ENCODE measurements at regions not wholly inside any gene's neighbourhood (a gene's known extent, or its start where the extent isn't known, plus 50 kb on each side); places are given as distances from the start of the nearest gene placed in this dataset.
A peak's percentile ranks its signal among the peaks of the same experiment; 100 is the strongest.

DNA sequence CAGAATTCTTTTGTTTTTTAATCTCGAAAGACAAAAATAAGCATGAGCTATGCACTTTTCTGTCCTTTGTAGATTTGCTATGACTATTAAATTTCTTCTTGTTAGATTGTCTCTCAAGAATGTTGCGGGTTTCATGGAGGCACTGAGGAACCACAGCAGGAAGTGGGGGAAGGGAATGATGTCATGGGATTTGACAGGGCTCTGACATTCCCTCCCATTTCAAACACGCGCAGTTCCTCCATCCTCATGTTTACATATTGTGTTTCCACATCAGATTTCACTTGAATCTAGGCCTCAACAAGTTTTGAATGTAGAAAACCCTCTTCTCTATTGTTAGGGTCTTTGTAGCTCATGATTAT is 154.8 kb downstream of the PALM2AKAP2 start:
- Histone ChIP-seq H3K4me3 (replicated peaks in 1 of 3; ENCODE audit: insufficient read depth in 1 of 3, low read depth in 2 of 3, low read length in 3 of 3) (no peak overlapping the region), H3K36me3 (replicated peaks in 1 of 2; ENCODE audit: control insufficient read depth in 1 of 2, insufficient read depth in 2 of 2, low read length in 2 of 2) (no peaks in the 10 kb centered on the region), H4K20me1 (ENCODE audit: insufficient read depth, low read length) (no peaks in the 10 kb centered on the region), H3K4me2 (ENCODE audit: low read depth, low read length) (no peak overlapping the region), H3K4me1 (ENCODE audit: insufficient read depth, low read length) (peaks cover 15% of the 10 kb centered on the region), H3K9ac (ENCODE audit: insufficient read depth, low read depth, low read length) (no peak overlapping the region), H2AFZ (ENCODE audit: low read length) (no peak overlapping the region), H3K27ac (ENCODE audit: extremely low read length, insufficient read depth, low read length) (no peak overlapping the region), H3K79me2 (ENCODE audit: insufficient read depth, low read length) (no peaks in the 10 kb centered on the region), H3K27me3 (ENCODE audit: control insufficient read depth in 1 of 2, insufficient read depth in 2 of 2, low read length in 2 of 2) (no peaks in the 10 kb centered on the region), H3K9me3 (ENCODE audit: low read length) (no peaks in the 10 kb centered on the region)
- intact Hi-C loops (cut with micrococcal nuclease; ENCODE audit: unreplicated experiment) (no loop called here), in situ Hi-C loops (cut with HindIII; ENCODE audit: extremely low pct_ligation_motif_present, low pct_unique_long_range_greater_than_20kb) (no loop called here)
- TF ChIP-seq ATF7 (IDR thresholded peaks at IDR 0.05) (peak; percentile 27; the same call in 1 of the 2 replicates), ATF7 (CRISPR knock-in tag; IDR thresholded peaks at IDR 0.05) (no peak), IKZF4 (CRISPR knock-in tag; IDR thresholded peaks at IDR 0.05; ENCODE audit: borderline replicate concordance, low read depth, not compliant biosample characterization) (no peak)
- ChIA-PET CTCF (ENCODE audit: low intra/inter-chr PET ratio, low total read pairs) (no interaction called here), POLR2A (no interaction called here)
- no TSS peak for BruUV-seq (replicated peaks)
- DNase-seq (ENCODE audit: low spot score) (no peak), ATAC-seq (no peak), FAIRE-seq (no peak)
- 62% methylated on average over 4 of the region's 4 CpGs for WGBS (ENCODE audit: low lambda C conversion rate)

GRCh38 chr9:109935406-109936087 is 155.5 kb downstream of the PALM2AKAP2 start:
- H3K4me2 ChIP-seq (ENCODE audit: low read depth, low read length) = no peak overlapping the region
- intact Hi-C loops (cut with micrococcal nuclease; ENCODE audit: unreplicated experiment) = no loop called here
- H3K27ac ChIP-seq (ENCODE audit: extremely low read length, insufficient read depth, low read length) = no peak overlapping the region
- no TSS peak for BruUV-seq (replicated peaks)
- H3K36me3 ChIP-seq (replicated peaks in 1 of 2; ENCODE audit: control insufficient read depth in 1 of 2, insufficient read depth in 2 of 2, low read length in 2 of 2) = no peaks in the 10 kb centered on the region
- in situ Hi-C loops (cut with HindIII; ENCODE audit: extremely low pct_ligation_motif_present, low pct_unique_long_range_greater_than_20kb) = no loop called here
- WGBS (ENCODE audit: low lambda C conversion rate) = 64% methylated on average over 1 of the region's 1 CpG
- no peaks in the 10 kb centered on the region for H3K79me2 ChIP-seq (ENCODE audit: insufficient read depth, low read length)
- H2AFZ ChIP-seq (ENCODE audit: low read length) = no peak overlapping the region
- FAIRE-seq = no peak
- POLR2A ChIA-PET = no interaction called here
- CTCF ChIA-PET (ENCODE audit: low intra/inter-chr PET ratio, low total read pairs) = no interaction called here
- H4K20me1 ChIP-seq (ENCODE audit: insufficient read depth, low read length) = no peaks in the 10 kb centered on the region
- H3K27me3 ChIP-seq (ENCODE audit: control insufficient read depth in 1 of 2, insufficient read depth in 2 of 2, low read length in 2 of 2) = no peaks in the 10 kb centered on the region
- H3K9ac ChIP-seq (ENCODE audit: insufficient read depth, low read depth, low read length) = no peak overlapping the region
- peaks cover 22% of the 10 kb centered on the region for H3K4me1 ChIP-seq (ENCODE audit: insufficient read depth, low read length)
- no peaks in the 10 kb centered on the region for H3K9me3 ChIP-seq (ENCODE audit: low read length)
- no peak overlapping the region for H3K4me3 ChIP-seq (replicated peaks in 1 of 3; ENCODE audit: insufficient read depth in 1 of 3, low read depth in 2 of 3, low read length in 3 of 3)
- DNase-seq (ENCODE audit: low spot score) = no peak
- ATAC-seq = no peak
- no peak for TF ChIP-seq ZNF879 (CRISPR knock-in tag; IDR thresholded peaks at IDR 0.05)
- TF ChIP-seq KLF9 (CRISPR knock-in tag; IDR thresholded peaks at IDR 0.05; ENCODE audit: low read depth) = no peak
- TF ChIP-seq, protein P1, sequence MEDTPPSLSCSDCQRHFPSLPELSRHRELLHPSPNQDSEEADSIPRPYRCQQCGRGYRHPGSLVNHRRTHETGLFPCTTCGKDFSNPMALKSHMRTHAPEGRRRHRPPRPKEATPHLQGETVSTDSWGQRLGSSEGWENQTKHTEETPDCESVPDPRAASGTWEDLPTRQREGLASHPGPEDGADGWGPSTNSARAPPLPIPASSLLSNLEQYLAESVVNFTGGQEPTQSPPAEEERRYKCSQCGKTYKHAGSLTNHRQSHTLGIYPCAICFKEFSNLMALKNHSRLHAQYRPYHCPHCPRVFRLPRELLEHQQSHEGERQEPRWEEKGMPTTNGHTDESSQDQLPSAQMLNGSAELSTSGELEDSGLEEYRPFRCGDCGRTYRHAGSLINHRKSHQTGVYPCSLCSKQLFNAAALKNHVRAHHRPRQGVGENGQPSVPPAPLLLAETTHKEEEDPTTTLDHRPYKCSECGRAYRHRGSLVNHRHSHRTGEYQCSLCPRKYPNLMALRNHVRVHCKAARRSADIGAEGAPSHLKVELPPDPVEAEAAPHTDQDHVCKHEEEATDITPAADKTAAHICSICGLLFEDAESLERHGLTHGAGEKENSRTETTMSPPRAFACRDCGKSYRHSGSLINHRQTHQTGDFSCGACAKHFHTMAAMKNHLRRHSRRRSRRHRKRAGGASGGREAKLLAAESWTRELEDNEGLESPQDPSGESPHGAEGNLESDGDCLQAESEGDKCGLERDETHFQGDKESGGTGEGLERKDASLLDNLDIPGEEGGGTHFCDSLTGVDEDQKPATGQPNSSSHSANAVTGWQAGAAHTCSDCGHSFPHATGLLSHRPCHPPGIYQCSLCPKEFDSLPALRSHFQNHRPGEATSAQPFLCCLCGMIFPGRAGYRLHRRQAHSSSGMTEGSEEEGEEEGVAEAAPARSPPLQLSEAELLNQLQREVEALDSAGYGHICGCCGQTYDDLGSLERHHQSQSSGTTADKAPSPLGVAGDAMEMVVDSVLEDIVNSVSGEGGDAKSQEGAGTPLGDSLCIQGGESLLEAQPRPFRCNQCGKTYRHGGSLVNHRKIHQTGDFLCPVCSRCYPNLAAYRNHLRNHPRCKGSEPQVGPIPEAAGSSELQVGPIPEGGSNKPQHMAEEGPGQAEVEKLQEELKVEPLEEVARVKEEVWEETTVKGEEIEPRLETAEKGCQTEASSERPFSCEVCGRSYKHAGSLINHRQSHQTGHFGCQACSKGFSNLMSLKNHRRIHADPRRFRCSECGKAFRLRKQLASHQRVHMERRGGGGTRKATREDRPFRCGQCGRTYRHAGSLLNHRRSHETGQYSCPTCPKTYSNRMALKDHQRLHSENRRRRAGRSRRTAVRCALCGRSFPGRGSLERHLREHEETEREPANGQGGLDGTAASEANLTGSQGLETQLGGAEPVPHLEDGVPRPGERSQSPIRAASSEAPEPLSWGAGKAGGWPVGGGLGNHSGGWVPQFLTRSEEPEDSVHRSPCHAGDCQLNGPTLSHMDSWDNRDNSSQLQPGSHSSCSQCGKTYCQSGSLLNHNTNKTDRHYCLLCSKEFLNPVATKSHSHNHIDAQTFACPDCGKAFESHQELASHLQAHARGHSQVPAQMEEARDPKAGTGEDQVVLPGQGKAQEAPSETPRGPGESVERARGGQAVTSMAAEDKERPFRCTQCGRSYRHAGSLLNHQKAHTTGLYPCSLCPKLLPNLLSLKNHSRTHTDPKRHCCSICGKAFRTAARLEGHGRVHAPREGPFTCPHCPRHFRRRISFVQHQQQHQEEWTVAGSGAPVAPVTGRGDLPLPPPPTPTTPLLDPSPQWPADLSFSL (CRISPR knock-in tag; IDR thresholded peaks at IDR 0.05) = no peak
- TF ChIP-seq, protein P2, sequence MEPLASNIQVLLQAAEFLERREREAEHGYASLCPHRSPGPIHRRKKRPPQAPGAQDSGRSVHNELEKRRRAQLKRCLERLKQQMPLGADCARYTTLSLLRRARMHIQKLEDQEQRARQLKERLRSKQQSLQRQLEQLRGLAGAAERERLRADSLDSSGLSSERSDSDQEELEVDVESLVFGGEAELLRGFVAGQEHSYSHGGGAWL (CRISPR knock-in tag; IDR thresholded peaks at IDR 0.05) = no peak
- no peak for TF ChIP-seq NR2F2 (IDR thresholded peaks at IDR 0.05; ENCODE audit: borderline replicate concordance, low read depth)
- no peak for TF ChIP-seq ZNF224 (CRISPR knock-in tag; IDR thresholded peaks at IDR 0.05)
- no peak for TF ChIP-seq DDIT3 (CRISPR knock-in tag; IDR thresholded peaks at IDR 0.05)
- TF ChIP-seq ARNT2 (CRISPR knock-in tag; IDR thresholded peaks at IDR 0.05; ENCODE audit: low read depth) = no peak
- no peak for TF ChIP-seq ZSCAN21 (CRISPR knock-in tag; IDR thresholded peaks at IDR 0.05; ENCODE audit: borderline replicate concordance)
- TF ChIP-seq ZNF230 (CRISPR knock-in tag; IDR thresholded peaks at IDR 0.05) = no peak
